SJSA1 (cell line): ENCODE measurements at regions not wholly inside any gene's neighbourhood (a gene's known extent, or its start where the extent isn't known, plus 50 kb on each side); places are given as distances from the start of the nearest gene placed in this dataset.

ENCODE experiments used
- DNase-seq, 2 experiments: peaks; one replicate each; pipeline ENCODE4 v3.0.0-alpha.2; 2015 to 2020; ENCODE audit warnings: low spot score in 2 of 2, low read depth in 1 of 2
- H3K27ac ChIP-seq: fragments of 250-450 bp; sonication (Bioruptor Pico); 2 replicates; pipeline ENCODE4 v1.5.1; 2020; ENCODE audit warnings: mild to moderate bottlenecking, moderate library complexity
- H3K27me3 ChIP-seq: fragments of 250-450 bp; sonication (Bioruptor Pico); replicated peaks from 2 replicates; pipeline ENCODE4 v1.5.1; 2020; ENCODE audit warnings: mild to moderate bottlenecking, moderate library complexity
- H3K36me3 ChIP-seq: fragments of 250-450 bp; sonication (Bioruptor Pico); 2 replicates; pipeline ENCODE4 v1.5.1; 2020; ENCODE audit warnings: mild to moderate bottlenecking
- H3K4me1 ChIP-seq: fragments of 250-450 bp; sonication (Bioruptor Pico); replicated peaks from 2 replicates; pipeline ENCODE4 v1.6.1; 2021; ENCODE audit warnings: mild to moderate bottlenecking
- H3K4me3 ChIP-seq: fragments of 250-450 bp; sonication (Bioruptor Pico); 2 replicates; pipeline ENCODE4 v1.5.1; 2020; ENCODE audit warnings: mild to moderate bottlenecking
- H3K9me3 ChIP-seq: fragments of 250-450 bp; sonication (Bioruptor Pico); replicated peaks from 2 replicates; pipeline ENCODE4 v1.5.1; 2020; ENCODE audit warnings: mild to moderate bottlenecking

DNA sequence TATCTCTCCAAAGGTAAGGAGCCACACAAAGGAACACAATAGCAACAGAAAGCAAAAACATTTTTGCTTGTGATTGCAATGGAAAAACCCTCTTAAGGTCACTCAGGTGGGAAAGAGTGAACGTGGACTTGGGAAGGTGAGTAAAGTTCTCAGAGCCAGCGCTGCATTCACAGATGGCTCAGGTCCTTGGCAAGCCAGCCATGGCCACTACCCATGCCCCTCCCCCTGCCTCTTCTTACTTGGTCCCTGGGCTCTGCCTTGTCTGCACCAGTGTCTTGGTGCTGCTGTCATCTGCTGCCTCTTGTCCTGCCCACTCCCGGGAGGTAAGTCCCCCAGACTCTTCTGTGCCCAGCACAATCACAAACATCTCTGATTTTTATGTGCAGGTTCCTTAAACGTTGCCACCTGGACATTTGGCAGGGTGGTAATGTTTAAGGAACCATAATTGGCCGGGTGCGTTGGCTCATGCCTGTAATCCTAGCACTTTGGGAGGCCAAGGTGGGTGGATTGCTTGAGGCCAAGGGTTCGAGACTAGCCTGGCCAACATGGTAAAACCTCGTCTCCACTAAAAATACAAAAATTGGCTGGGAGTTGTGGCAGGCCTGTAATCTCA lies 74.6 kb downstream of the FEM1C start:
- Histone ChIP-seq H3K36me3 (no peaks in the 10 kb centered on the region), H3K27me3 (no peaks in the 10 kb centered on the region), H3K4me3 (no peak overlapping the region), H3K9me3 (no peaks in the 10 kb centered on the region), H3K4me1 (no peaks in the 10 kb centered on the region), H3K27ac (no peak overlapping the region)
- DNase-seq = no peak

DNA sequence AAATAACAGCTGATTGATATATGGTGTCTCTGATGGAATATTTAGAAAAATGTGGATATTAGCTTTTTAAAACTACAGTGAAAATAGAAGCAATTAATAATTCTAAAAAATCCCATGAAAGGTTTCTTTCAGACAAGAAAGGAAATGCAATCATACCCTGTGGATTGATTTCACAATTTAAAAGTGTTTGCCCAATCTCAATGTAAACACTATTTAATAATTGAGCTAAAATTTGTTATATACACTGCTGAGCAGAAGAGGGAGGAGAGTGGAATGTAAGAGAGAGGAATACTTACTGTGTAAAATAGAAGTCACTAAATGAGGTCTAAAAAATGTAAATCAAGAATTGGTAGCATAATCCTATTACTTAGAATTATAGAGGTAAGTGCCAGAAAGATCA lies 76.9 kb downstream of the FEM1C start:
- H3K27me3 ChIP-seq = no peaks in the 10 kb centered on the region
- no peak overlapping the region for H3K4me3 ChIP-seq
- no peak for DNase-seq
- H3K36me3 ChIP-seq = no peaks in the 10 kb centered on the region
- H3K4me1 ChIP-seq = peaks cover under 1% of the 10 kb centered on the region
- no peaks in the 10 kb centered on the region for H3K9me3 ChIP-seq
- H3K27ac ChIP-seq = no peak overlapping the region

DNA sequence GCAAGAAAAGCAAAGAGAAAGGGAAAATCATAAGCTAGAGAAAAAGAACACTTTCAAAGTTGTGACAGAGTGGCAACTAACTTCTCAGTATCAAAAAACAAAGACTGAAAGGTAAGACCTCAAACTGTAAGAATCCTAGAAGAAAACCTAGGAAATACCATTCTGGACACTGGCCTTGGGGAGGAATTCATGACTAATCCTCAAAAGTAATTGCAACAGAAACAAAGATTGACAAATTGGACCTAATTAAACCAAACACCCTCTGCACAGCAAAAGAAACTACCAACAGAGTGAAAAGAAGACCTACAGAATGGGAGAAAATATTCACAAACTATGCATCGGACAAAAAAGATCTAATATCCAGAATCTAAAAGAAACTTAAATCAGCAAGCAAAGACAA lies 79.1 kb downstream of the FEM1C start:
- peaks cover 23% of the 10 kb centered on the region for H3K4me1 ChIP-seq
- H3K27ac ChIP-seq = no peak overlapping the region
- no peaks in the 10 kb centered on the region for H3K27me3 ChIP-seq
- no peak overlapping the region for H3K4me3 ChIP-seq
- no peaks in the 10 kb centered on the region for H3K9me3 ChIP-seq
- no peaks in the 10 kb centered on the region for H3K36me3 ChIP-seq
- no peak for DNase-seq

DNA sequence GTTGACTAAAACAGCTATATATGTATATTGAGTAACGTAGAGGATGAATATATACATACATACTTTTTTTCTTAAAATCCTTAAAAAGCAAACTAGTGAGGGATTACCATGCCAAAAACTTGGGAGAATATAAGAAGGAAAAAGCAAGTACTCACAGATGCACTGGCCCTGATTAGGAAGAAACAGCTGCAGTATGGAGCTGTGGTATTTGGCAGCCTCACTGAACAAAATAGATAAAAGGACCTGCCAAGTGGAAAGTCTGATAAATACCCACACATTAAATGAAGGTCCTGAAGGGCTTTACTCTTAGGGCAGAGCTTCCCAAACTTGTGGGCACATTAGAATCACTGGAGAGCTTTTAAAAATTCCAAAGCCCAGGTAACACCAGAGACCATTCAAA lies 80.6 kb downstream of the FEM1C start:
- H3K9me3 ChIP-seq = no peaks in the 10 kb centered on the region
- H3K4me3 ChIP-seq = no peak overlapping the region
- no peak overlapping the region for H3K27ac ChIP-seq
- no peak for DNase-seq
- H3K27me3 ChIP-seq = no peaks in the 10 kb centered on the region
- H3K36me3 ChIP-seq = no peaks in the 10 kb centered on the region
- H3K4me1 ChIP-seq = peaks cover 36% of the 10 kb centered on the region

DNA sequence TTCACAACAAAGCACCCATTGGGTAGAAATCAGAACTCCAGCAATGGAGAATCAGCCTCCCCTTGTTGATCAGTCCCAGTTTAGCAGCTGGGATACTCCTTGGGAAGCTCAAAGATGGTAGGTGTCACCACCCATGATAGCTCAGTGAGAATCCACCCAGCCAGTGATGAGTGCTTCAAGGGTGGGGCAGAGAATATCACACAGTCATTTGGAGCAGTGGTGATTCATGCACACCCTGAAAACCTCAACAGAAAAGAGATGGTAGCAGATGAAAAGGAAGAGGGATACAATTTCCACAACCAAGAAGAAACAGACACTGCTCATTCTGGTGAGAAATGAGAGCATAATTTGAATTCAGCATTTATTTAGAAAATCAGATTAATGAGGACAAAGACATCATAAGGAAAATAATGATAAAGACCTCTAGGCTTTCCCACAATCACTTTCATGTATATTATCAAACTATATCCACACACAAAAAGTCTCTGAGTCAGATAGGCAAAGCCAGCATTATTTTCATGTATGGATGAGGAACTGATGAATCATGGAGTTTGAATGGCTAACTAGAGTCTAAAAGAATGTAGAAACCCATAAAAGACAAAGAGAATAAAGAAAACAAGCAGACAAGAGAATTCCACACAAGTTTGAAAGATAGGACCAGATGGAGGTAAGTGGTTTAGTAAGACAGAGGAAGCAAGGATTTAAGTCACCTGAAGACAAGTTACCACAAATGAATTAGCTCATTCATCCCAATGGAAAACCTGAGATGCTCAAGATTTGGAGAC lies 82.9 kb downstream of the FEM1C start:
- peak; percentile 85 to 94 for DNase-seq
- peak overlapping the region; percentile 77 for H3K27ac ChIP-seq
- H3K36me3 ChIP-seq = no peaks in the 10 kb centered on the region
- no peaks in the 10 kb centered on the region for H3K27me3 ChIP-seq
- H3K4me1 ChIP-seq = peaks cover 36% of the 10 kb centered on the region
- no peak overlapping the region for H3K4me3 ChIP-seq
- H3K9me3 ChIP-seq = no peaks in the 10 kb centered on the region

DNA sequence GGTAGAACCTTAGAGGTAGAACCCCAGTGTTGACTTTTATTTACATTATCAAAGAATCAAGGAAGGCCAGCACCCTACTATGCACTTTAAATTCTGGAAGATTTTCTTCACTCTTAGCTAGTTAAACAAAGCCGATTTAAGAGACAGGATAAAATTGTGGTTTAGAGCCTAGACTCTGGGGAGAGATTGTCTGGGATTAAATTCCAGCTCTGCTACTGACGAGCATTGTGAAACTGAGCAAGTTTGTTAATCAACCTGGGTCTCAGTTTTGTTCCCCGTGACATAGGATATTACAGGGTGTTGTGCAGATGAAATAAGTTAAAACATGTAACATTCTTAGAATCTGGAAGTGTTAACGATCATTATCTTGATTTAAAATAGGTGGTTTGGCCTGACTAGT lies 83.5 kb downstream of the FEM1C start:
- Histone ChIP-seq H3K27ac (peak overlapping the region; percentile 77), H3K4me3 (no peak overlapping the region), H3K36me3 (no peaks in the 10 kb centered on the region), H3K4me1 (peaks cover 36% of the 10 kb centered on the region), H3K9me3 (no peaks in the 10 kb centered on the region), H3K27me3 (no peaks in the 10 kb centered on the region)
- DNase-seq = no peak

DNA sequence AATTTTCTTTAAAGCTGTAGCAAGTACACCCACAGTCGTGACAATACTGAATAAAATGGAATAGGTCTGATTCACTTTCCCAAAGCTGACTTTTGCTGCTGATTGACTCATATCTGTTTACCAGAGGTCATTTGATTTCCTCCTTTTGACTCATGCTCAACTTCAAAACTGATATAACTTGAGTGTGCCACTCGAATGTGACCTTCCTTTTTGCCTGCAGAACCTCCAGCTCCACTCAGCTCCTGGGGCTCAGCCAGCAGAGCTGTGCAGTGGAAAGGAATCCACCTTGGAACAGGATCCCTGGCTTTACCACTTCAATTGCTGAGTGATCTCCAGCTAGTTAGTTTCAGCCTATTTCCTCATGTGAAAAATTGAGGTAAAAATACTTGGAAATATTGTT lies 84.1 kb downstream of the FEM1C start:
- Histone ChIP-seq H3K27ac (peak overlapping the region; percentile 77), H3K9me3 (no peaks in the 10 kb centered on the region), H3K4me1 (peaks cover 40% of the 10 kb centered on the region), H3K4me3 (no peak overlapping the region), H3K36me3 (no peaks in the 10 kb centered on the region), H3K27me3 (no peaks in the 10 kb centered on the region)
- peak; percentile 60 to 61 for DNase-seq

DNA sequence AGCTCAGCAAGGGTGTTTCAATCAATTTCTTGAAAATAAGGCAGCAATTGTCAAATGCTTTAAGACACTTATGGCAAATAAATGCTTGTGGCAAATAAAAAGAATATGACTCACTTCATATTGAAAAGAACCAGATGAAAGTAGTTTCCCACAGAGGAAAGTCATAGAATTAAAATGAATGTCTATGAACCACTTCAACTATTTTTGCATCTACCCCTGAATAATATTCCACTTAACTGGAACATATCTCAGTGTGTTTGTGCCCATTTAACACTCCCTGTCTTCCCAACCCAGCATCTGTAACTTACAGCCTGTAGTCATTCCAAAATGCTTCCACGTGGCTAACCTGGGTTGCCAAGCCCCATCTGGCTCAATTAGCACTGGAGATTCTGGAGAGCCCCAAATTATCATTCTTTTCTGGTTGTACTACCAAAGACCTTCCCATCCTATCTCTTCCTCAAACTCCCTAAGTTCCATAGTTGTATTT lies 84.7 kb downstream of the FEM1C start:
- Histone ChIP-seq H3K27ac (peak overlapping the region; percentile 77), H3K27me3 (no peaks in the 10 kb centered on the region), H3K36me3 (no peaks in the 10 kb centered on the region), H3K9me3 (no peaks in the 10 kb centered on the region), H3K4me1 (peaks cover 46% of the 10 kb centered on the region), H3K4me3 (no peak overlapping the region)
- DNase-seq = peak in 1 of 2 experiments; percentile 45

DNA sequence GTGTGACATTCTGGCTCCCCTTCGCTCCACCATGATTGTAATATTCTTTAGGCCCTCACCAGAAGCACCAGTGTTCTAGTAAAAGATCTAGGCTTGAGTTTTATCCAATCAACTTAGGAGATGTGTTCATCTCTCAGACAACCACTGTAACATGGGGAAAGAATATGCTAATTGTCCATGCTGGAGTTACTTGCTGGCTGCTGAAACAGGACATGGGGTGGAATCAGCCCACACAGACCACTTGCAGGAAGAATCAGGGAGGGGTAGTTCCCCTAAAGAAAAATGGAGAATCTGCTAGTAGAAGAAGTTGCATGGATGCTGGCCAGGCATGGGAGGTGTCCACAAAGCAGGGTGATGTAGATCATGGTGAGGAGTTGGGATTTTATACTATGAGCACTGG lies 86.2 kb downstream of the FEM1C start:
- no peak for DNase-seq
- H3K4me1 ChIP-seq = peaks cover 48% of the 10 kb centered on the region
- H3K27ac ChIP-seq = no peak overlapping the region
- no peaks in the 10 kb centered on the region for H3K27me3 ChIP-seq
- H3K4me3 ChIP-seq = no peak overlapping the region
- H3K9me3 ChIP-seq = no peaks in the 10 kb centered on the region
- H3K36me3 ChIP-seq = no peaks in the 10 kb centered on the region

DNA sequence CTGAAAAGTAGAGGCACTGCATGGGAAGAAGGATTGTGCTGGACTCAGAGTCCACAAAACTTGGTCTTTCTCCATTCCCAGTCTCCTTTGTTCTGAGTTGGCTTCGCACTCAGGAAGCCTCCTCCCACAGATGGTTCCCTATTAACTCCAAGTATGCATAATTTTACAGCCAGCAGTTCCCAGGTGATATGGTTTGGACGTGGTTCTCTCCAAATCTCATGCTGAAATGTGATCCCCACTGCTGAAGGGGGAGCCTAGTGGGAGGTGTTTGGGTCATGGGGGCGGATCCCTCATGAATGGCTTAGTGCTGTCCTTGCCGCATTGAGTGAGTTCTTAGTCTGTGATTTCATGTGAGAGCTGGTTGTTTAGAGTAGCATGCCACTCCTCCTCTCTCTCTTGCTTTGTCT lies 86.6 kb downstream of the FEM1C start:
- Histone ChIP-seq H3K9me3 (no peaks in the 10 kb centered on the region), H3K27ac (no peak overlapping the region), H3K4me3 (no peak overlapping the region), H3K27me3 (no peaks in the 10 kb centered on the region), H3K4me1 (peaks cover 48% of the 10 kb centered on the region), H3K36me3 (no peaks in the 10 kb centered on the region)
- no peak for DNase-seq

DNA sequence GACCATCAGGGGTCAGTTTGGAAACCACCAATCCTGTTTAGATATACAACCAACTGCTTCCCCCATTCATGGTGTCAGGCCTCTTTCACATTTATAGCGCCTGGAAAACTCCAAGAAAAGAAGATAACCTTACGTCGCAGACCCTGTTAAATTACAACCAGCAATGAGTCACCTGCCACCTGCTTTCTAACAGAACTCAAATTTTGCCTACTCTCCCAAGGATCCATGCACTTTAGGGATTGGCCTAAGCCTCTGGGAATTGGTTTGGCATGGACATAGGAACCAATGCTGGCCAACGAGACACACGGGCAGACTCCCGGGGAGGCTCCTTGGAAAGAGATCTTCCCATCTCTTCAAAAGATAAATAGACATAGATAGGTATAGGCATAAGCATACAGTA lies 87.0 kb downstream of the FEM1C start:
- no peaks in the 10 kb centered on the region for H3K9me3 ChIP-seq
- H3K27ac ChIP-seq = no peak overlapping the region
- no peak for DNase-seq
- no peaks in the 10 kb centered on the region for H3K36me3 ChIP-seq
- no peaks in the 10 kb centered on the region for H3K27me3 ChIP-seq
- H3K4me1 ChIP-seq = peaks cover 46% of the 10 kb centered on the region
- no peak overlapping the region for H3K4me3 ChIP-seq

DNA sequence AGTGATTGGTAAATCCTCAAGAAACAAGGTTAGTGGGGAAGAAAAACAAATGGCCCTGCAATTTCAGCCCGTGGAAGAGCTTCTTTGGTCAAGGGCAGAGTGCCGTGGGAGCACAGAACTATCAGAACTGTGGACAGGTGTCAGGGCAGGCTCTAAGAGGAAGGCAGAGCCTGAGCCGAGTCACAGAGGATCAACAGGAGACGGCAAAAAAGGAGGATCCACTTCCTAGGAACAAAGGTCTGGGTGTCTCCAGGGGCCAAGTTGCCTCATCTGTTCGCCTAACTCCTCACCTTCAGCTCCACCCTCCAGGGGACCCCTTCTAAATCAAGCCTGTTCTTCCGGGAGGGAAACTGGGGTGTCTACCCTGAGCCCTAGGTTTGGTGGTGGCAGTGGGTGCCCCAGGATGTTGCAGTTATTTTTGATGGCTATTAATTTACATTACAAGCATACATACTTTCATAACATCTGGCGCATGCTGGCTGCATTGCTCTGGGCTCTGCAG lies 88.0 kb downstream of the FEM1C start:
- H3K36me3 ChIP-seq = no peaks in the 10 kb centered on the region
- H3K4me1 ChIP-seq = peaks cover 37% of the 10 kb centered on the region
- H3K4me3 ChIP-seq = no peak overlapping the region
- no peak for DNase-seq
- H3K27me3 ChIP-seq = no peaks in the 10 kb centered on the region
- H3K27ac ChIP-seq = no peak overlapping the region
- H3K9me3 ChIP-seq = no peaks in the 10 kb centered on the region

DNA sequence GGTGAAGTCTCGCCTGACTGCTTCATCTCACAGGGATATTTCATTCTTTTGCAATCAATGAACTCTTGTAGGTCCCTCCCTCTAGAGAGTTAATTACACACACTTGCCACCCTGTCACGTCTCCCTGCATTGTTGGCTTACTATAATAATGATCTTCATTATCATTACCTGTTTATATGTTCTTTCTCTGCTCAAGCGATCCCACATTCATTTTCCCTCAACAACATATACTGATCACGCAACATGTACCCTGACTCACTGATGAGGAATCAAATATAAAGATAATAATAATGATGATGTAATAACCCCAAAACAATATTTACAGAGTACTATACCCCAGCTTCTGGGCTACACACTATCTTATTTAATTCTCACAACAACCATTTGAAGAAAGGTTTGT lies 88.5 kb downstream of the FEM1C start:
- no peak overlapping the region for H3K4me3 ChIP-seq
- H3K9me3 ChIP-seq = no peaks in the 10 kb centered on the region
- no peak for DNase-seq
- H3K4me1 ChIP-seq = peaks cover 32% of the 10 kb centered on the region
- 0 out of 2 replicates have a peak overlapping the region, but pooled peaks have one; percentile 10 for H3K27ac ChIP-seq
- H3K27me3 ChIP-seq = no peaks in the 10 kb centered on the region
- H3K36me3 ChIP-seq = no peaks in the 10 kb centered on the region

DNA sequence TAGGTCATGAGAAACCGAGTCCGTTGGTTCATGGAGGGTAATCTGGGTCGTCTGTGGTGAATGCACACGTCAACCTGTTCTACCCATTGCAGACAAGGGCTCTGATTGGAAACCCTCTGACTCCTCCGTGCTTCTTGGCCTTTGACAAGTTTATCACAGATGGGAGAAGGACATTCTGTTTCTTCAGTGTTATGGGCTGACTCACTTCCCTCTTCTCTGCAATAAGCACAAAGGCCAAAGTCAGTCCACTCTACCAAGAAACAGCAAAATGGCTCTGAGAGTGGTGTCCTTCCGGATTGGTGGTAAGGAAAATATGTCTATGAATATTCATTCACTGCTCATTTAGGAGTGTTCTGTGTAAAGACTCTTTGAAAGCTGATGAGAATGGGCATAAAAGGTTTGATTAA lies 89.3 kb downstream of the FEM1C start:
- H3K4me1 ChIP-seq = peaks cover 32% of the 10 kb centered on the region
- no peaks in the 10 kb centered on the region for H3K27me3 ChIP-seq
- no peaks in the 10 kb centered on the region for H3K36me3 ChIP-seq
- H3K4me3 ChIP-seq = no peak overlapping the region
- H3K27ac ChIP-seq = peak overlapping the region; percentile 10
- DNase-seq = peak in 1 of 2 experiments; percentile 34
- H3K9me3 ChIP-seq = no peaks in the 10 kb centered on the region
